GM19025 (cell line): ENCODE measurements at regions not wholly inside any gene's neighbourhood (a gene's known extent, or its start where the extent isn't known, plus 50 kb on each side); places are given as distances from the start of the nearest gene placed in this dataset.

Source experiments
- ATAC-seq: cut with Tn5 transposase; IDR thresholded peaks from one replicate; pipeline ENCODE4 v1.9.1; 2021; ENCODE audit warnings: mild to moderate bottlenecking, low read depth, moderate library complexity; ENCODE audit not compliant: unreplicated experiment

- no peak for ATAC-seq
These were observed 68.1 kb downstream of the YIPF5 start for GRCh38 chr5:144102361-144102760.

- no peak for ATAC-seq
These were observed 67.5 kb downstream of the YIPF5 start for GRCh38 chr5:144102979-144103378.

DNA sequence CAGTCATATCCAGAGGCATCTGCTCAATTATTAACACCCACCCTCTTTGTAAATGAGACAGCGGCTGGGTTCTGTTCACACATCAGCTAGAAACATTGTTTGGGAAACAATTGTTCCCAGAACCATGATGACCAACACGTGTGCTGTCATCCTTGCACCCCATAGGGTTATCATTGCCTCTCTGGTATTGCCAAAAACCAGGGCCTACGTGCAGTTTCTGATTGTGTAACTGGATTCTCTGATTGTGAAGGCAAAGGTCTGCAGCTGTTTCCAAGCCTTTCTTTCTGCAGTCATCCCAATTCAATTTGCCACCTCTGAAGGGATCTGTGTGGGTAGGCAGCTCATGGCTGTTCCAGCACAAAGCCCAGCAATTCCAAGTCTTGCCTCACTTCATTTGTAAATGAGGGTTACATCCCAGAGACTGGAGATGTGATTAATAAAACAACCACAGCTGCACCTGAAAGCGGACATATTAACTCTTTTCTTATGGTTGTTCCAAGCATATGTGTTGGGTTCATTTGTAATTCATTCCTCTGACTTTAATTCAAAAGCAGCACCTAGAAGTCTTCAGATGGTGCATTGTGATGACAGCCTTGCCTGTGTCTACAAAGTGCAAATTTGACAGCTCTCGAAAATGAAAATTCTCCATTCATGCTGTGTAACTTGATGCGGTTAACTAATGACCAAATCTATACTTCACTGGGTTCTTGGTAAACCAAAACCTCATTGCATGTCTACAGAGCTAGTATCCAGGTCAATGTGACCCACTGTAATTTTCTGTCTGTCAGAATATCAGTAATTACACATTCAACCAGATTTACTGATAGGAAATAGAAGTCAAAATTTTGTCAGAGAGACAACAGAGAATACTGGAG is 66.6 kb downstream of the YIPF5 start:
- no peak for ATAC-seq

DNA sequence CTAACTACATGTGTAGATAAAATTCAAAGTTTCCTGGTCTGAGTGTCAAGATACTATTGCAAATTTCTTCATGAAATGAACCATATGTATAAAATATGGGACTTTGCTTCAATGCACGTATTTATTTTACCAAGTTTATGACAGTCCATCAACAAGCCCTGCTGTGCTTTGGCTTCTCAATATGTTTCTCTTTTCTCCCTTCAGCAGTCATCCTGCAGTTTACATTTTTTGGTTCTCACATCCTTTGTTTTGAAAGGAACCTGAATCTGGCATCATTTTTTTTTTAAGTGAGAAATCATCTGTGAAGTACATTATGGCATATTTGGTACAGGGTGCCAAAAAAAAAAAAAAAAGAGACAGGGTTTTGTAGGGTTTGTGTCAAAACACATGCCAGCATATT is 65.1 kb downstream of the YIPF5 start:
- no peak for ATAC-seq

DNA sequence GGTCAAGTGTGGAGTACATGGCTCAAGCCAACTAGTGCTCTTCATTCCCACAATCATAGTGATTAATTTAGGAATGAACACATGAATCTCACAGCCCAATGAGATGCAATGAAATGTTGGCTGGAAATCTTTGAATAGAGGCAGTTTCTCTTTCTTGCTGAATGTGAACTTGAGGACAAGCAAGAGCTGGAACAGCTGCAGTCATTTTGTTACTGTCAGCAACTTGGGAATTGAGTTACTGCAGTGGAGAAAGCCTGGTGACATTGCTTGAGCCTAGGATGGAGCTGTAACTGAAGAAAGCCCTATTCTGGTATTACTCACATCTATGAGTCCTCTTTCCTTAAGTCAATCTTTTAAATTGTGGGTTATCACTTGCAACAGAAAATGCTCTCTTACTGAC is 62.3 kb downstream of the YIPF5 start:
- ATAC-seq, result no peak
